HL-60 (cell line): ENCODE measurements at regions not wholly inside any gene's neighbourhood (a gene's known extent, or its start where the extent isn't known, plus 50 kb on each side); places are given as distances from the start of the nearest gene placed in this dataset.

Source experiments
- CTCF ChIP-seq: IDR thresholded peaks from one replicate; pipeline ENCODE4 v1.5.1; 2011; ENCODE audit warnings: low read length, control low read depth, inconsistent platforms; ENCODE audit not compliant: insufficient read depth
- GABPA ChIP-seq: IDR thresholded peaks from 2 replicates; pipeline ENCODE4 v1.6.1; 2012; ENCODE audit warnings: low read depth
- POLR2AphosphoS5 ChIP-seq: IDR thresholded peaks from 2 replicates; pipeline ENCODE4 v1.6.1; 2012; ENCODE audit warnings: low read depth
- REST ChIP-seq: IDR thresholded peaks from 2 replicates; pipeline ENCODE4 v1.6.1; 2012; ENCODE audit warnings: low read depth; ENCODE audit not compliant: insufficient replicate concordance
- SPI1 ChIP-seq: IDR thresholded peaks from 2 replicates; pipeline ENCODE4 v1.6.1; 2012; ENCODE audit warnings: low read depth, mild to moderate bottlenecking, borderline replicate concordance

- TF ChIP-seq SPI1 (no peak), CTCF (no peak), POLR2AphosphoS5 (no peak), REST (no peak), GABPA (no peak)
These were observed 703.9 kb downstream of the EFNA5 start for GRCh38 chr5:106966686-106967315.
